ENCODE measurements at regions not wholly inside any gene's neighbourhood (a gene's known extent, or its start where the extent isn't known, plus 50 kb on each side); places are given as distances from the start of the nearest gene placed in this dataset.
"Not testable (repeated sequence)": the region's sequence is repeated elsewhere in the genome, so short reads cannot be mapped to it uniquely, and the experiment has no call there.

DNA sequence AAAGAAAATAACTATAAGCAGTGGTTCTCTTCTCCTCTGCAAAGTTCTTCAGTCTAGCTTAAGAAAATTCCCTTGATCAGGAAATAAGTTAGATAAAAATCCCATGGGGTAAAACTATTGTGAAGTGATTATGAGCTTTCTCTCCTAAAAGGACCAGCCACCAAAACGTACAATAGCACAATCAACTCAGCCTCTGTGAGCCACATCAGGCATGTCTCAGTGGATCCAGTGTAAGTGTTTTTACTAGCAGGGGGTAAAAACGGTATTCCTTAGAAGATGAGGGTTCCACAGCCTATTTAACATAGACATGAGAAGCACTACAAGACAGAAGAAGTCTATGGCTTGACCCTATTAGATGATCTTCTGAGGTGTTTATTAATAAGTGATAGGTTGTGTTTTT is 503.2 kb downstream of the PIK3C3 start:
- intact Hi-C loops (cut with micrococcal nuclease): no loop called here

DNA sequence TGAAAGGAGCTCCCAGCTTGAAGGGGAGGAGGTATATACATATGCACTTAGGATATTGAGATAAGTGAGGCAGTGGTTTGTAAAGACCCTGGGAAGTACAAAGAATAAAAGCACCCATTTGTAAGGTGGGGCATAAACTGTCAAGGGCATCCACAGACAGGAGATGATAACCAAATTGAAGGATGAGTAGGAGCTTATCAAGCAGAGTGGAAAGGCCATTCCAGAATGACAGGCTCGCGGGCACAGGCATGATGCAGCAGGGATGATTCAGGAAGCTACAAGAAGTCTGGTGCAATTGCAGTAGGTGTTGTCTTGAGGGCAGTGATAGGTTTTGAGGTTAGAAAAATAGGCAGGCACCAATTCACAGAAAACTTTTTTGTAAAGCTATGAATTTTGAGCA is 504.8 kb downstream of the PIK3C3 start:
- intact Hi-C loops (cut with micrococcal nuclease): no loop called here

DNA sequence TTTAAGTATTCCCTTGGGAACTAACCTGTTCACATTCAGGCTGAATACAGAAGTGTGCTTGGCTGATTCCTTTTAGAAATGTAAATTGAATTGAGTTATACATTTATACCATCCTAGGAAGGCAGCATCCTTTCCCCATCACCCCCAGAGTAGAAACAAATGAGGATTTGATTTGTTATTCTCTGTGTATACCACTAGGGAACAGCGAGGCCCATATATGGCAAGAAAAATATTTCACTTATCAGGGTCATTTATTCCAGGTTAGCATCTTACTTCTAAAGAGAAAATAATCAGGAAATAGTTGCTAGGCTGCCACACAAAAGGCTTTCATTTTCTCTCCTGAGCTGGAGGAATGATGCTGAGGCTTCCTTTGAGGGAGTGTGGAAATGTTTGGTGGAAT is 516.9 kb downstream of the PIK3C3 start:
- intact Hi-C loops (cut with micrococcal nuclease): no loop called here

DNA sequence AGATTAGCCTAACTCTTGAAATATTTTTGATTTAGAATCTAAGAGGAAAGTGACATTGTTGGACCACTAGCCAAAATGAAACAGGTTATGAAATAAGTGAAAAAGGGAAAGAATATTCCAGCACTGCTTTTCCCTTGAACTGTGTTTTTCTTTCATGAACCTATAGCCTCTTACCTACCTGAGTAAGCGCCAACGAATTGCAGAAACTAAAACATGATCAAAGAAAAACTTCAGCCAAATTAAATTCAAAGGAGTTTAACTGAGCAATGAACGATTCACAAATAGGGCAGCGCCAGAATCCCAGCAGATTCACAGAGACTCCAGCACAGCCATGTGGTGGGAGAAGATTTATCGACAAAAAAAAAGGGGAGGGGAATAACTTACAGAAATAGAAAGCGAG is 518.6 kb downstream of the PIK3C3 start:
- intact Hi-C loops (cut with micrococcal nuclease): no loop called here

DNA sequence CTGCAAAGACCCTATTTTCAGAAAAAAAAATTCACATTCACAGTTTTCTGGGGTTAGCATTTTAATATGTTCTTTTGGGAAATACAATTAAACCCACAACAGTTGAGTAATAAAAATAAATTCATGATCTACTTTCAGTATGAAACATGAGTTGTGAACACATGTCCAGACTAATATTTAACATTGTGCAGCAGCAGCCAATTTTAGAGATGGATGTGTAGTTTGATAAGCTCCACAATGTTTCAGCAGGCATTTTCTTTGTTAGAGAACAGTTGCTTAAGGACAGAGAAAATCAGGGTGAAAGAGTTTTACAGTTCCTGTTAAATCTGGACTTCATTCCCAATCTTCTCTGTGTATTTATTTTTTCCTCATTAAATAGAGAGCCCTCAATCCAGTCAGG is 519.5 kb downstream of the PIK3C3 start:
- intact Hi-C loops (cut with micrococcal nuclease): no loop called here

DNA sequence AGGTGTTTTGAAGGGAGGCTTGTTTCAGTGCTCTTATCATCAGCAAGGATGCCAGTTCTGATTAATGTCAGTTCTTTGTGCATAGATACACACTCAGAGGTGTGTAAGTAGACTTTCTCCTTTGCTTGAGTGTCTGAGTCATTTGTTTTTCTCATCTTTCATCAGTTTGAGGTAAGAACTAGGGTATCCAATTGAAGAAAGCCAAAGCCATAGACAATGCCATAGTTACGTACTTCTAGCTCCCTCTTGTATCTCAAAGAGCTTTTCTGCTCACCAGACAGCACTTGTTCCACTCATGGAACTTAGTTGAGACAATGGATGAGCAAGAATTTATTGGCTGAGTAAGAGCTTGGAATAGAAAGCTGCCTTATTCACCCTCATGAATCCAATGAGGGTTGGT is 520.1 kb downstream of the PIK3C3 start:
- intact Hi-C loops (cut with micrococcal nuclease): no loop called here

DNA sequence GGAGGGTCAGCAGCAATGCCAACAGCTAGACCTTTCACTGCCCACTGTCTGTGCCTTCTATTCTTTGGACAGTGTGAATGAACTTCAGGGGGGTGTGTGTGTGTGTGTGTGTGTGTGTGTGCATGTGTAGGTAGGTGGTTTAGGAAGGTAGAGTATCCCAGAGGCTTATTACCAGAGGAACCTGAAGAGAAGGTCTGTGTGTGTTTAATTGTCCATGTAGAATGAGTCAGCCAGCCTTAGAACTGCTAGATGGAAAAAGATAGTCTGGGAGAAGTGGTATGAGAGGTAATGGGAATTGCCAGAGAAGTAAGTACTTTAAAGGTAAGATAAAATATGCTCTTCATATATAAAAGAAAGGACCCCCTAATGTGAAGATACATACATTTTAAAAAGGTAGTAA is 522.2 kb downstream of the PIK3C3 start:
- intact Hi-C loops (cut with micrococcal nuclease): no loop called here

DNA sequence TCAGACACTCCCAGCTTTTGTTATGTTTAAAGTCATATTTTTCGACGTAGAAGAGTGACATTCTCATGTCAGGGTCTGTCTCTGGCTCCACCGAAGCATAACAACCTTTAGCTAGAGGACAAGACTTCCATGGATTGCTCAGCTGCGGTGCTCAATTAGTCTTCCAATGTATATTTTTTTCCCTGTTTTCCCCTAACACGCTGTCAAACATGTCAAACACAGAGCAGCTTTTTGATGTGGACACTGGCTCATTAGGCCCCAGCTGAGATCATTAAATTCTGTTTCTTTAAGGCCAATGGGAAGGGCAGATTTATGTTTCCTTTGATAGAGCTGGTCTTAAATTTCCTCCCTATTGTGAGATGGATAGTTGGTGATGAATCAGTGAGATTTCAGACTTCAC is 525.4 kb downstream of the PIK3C3 start:
- intact Hi-C loops (cut with micrococcal nuclease): no loop called here

DNA sequence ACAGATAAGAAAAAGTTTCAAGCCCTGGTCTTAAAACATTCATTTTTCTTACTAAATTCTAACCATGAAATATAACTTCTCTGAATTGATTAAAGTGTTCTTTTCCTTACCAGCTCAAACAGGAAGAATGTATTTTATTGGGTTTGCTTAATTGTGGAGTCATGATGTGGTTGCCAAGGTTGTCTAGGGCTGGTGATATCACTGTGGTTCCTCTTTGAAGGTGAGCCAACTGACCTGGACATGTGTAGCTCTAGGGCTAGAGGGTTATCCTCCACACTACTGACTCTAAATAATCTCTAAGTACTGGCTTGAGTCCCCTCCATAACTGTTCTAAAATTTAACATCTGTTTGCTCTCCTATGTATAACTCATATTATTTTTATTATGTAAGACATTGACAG is 529.6 kb downstream of the PIK3C3 start:
- intact Hi-C loops (cut with micrococcal nuclease): no loop called here

DNA sequence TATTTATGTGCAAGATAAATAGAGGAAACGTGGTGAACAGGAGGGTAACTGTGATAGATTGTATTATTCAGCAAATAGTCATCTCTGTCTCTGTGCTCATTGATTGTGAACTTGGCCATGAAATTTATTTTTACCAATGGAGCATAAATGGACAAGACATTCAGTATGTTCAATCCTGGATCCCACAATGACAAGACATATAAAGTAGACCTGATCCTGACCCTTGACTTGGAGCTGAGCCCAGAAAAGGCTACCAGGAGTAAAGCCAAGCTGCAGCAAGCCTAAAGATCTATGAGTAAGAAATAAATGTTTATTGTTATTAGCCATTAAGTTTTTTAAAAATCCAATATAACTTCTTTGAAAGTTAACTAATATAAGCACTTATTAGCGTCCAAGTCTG is 531.2 kb downstream of the PIK3C3 start:
- intact Hi-C loops (cut with micrococcal nuclease): no loop called here

DNA sequence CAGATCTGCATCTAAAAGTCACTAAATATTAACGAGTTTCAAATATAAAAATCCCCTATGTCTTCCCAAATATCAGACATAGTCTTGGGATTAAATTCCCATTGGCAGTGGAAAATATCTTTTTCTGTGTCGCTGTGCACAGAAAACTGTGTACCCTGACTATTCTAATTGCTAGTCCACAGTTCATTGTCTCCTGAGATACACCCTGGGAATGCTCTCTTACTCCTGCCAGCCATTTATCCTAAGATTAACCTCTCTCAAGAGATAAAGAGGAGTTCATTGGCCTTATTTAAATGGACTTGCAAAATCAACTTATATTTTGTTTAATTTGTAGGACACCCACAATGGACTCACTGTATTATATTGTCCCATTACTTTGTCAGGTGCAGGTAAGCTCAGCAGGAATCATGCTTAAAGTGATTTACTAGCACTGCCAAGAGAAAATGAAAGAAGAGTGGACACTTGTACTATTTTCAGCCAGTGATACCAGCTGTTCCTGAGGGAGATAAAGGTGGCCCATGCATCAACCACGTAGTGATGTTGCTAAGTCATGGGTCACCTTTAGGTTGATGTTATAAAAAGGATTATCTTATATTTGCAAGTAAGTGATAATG is 553.8 kb downstream of the PIK3C3 start:
- intact Hi-C loops (cut with micrococcal nuclease): no loop called here

DNA sequence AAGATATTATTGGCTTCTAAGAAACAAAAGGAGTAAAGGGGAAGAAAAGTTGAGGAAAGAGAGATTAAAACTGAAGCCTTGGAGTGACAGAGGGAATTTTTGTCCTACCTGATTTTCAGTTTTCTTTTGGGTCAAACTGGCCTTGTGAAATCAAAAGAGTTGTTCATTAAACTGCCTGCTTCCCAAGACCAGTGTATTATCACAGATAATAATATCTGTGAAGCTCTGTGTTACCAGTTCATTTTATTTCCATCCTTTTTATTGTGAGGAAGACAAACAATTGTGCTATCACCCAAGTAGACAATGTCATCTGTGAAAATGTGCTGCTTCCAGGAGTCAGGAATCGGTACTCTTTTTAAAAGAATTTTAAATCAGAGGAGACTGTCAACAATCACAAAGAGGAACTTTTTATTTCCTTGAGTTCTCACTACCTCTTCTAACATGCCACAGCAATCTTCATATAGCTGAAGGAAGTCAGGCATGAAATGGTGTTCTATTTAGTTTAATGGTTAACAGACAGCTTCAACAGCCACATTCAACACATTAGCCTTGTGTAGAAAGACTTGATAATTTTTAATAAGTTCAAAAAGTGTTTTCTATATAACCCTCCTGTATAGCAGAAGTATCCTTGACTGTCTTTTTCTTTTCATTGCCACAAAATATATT is 554.8 kb downstream of the PIK3C3 start:
- intact Hi-C loops (cut with micrococcal nuclease): no loop called here

DNA sequence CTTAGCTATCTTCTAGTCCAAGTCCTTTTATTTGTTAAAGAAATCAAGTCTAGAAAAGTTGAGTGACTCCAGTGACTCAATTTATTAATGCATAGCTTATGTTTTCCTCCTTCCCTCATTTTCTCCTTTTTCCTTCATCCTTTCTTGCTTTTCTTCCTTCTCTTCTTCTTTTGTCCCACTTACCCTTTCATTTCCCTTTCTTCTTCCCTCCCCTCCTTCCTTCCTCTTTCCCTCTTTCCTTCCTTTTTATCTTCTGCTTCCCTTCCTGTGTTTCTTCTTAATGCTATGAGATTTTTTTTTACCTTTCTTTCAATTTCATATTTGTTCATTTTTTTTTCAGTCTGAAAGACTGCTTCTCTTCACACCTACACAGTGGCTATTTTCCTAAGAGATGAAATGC is 555.5 kb downstream of the PIK3C3 start:
- intact Hi-C loops (cut with micrococcal nuclease): no loop called here

DNA sequence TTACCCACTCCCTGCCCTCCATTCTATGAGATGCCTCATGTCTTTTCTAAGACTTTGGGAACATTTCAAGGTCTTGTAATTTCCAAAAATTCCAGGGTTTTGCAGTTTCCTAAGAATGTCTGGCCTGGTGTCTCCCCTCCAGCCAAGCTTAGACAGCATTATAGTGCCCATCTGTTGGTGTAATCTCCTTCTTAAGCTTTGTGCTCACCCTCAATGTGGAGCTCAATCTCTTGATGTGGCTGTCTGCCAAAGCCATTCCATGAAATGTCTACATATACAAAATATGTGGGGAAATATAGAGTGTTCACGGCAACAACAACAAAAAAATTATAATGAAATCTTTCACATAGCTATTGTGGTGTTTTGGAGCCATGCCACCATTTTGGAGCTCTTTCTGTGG is 558.4 kb downstream of the PIK3C3 start:
- intact Hi-C loops (cut with micrococcal nuclease): no loop called here

DNA sequence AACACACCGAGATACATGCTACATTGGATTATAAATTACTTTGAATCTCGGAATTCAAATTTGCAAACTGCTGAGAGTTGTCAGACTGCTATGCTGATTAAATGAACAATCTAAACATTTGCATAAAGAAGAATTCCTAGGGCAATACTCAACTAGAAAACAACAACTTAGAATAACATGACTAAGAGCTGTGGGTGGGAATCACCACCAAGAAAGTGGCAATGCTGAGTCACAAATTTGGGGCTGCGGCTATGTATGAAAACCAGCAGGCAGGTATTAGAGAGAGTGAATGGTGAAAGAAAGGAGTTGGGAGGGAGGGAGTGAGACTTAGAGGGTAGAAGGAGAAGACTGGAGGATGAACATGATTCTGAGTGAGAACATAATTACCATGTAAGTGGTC is 559.5 kb downstream of the PIK3C3 start:
- intact Hi-C loops (cut with micrococcal nuclease): no loop called here

DNA sequence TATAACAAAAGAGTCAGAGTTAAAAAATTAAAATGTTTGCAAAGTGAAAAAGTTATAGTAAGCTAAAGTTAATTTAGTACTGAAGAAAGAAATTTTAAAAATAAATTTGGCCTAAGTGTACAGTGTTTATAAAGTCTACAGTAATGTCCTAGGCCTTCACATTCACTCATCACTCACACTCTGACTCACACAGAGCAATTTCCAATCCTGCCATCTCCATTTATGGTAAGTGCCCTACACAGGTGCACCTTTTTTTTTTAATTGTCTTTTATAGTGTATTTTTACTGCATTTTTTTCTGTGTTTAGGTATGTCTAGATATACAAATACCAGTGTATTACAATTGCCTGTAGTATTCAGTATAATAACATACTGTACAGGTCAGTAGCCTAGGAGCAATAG is 562.9 kb downstream of the PIK3C3 start:
- intact Hi-C loops (cut with micrococcal nuclease): no loop called here

DNA sequence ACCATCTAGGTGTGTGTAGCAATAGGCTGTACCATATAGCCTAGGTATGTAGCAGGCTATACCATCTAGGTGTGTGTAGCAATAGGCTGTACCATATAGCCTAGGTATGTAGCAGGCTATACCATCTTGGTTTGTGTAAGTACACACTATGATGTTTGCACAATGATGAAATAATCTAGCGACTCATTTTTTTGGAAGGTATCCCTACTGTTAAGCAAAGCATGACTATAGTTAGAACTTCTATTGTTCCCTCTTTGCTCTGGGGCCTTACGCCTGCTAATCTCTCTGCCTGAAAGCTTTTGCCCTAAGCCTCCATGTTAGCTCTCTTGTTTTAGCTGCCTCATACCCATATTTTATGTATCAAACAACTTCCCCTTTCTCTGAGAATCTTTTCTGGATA is 563.3 kb downstream of the PIK3C3 start:
- intact Hi-C loops (cut with micrococcal nuclease): not testable (repeated sequence)

DNA sequence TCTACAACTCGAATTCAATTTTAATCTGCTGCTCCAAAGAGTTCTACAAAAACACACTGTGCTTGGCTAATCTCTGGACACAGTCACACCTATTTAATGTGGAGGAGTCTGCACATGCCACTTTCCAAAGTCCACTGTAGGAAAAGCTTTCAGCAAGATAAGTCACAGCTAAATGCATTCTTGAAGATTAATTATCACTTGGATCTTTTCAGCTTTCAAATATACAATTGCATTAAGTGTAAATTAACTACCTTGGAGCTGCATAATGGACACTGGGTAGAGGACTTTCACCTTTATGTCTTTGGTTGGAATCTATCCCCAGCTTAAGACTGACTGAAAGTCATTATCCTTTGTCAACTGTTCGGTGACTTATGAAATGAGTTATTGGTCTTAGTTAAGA is 565.1 kb downstream of the PIK3C3 start:
- intact Hi-C loops (cut with micrococcal nuclease): no loop called here

DNA sequence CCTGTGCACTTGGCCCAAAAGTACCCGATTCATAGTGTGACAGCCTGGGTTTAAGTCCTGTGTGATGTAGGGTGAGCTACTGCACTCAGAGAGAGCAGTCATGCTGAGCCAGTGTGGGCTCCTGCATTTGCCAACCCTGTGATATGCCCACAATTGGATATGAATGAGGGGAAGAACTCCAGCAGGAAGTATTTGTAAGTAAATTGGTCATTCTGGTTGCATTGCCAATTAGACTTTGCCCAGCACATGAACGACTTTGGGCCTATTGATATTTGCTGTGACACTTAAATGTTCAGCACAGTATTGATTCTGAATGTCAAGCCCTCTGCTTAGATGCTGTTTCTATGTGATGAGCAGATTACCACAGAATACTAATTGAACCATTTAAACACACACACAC is 570.9 kb downstream of the PIK3C3 start:
- intact Hi-C loops (cut with micrococcal nuclease): no loop called here

DNA sequence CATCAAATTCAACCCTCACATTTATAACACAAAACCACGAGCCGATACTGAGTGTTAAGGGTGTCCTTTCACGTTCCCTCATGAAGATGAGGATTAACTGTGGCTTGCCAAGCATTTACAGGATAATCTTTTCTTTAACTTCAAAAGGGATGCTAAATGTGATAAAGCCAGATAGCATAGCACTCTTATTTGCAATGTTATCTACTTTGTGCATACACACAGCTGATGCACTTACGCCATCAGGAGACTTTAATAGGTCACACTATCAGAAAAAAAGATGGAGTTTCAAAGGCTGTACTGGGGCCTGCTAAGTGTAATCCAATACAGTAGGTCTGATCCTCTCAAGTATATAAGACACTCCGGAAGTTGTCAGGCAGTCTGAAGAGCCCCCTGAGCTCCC is 572.7 kb downstream of the PIK3C3 start:
- intact Hi-C loops (cut with micrococcal nuclease): no loop called here

DNA sequence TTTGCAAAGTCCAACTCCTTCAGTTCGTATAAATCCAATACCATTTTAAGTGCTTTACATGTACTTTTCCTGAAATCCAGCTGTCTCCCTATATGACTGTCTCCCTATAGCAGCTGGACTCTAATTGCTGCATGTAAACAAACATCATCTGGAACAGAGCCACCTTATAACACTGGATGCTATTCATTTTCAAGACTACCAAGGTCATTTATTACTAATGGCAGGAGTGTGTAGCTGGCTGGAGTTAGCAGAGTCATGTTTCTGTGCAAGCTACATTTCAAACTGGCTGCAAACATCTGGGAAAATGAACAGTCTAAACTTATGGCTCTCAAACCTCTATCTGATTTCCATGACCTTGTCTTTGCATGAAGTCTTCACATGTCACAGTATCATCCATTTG is 575.2 kb downstream of the PIK3C3 start:
- intact Hi-C loops (cut with micrococcal nuclease): no loop called here

DNA sequence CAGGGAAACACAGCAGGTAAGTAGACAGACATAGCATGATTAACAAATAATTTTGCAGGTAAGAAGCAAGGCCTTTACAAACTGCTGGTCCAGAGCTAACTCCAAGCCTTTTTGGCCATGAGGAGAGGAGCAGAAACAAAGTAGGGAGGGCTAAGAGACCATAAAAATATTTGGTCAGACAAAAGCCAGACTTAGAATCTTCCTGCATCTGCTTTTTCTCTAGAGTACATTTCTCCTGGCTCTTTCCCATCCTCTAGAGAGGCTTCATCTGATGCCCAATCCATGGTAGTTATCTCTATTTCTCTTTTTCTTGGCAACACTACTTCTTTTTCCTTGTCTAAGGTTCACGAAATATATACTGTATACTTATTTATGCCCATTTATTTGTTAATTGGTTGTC is 577.1 kb downstream of the PIK3C3 start:
- intact Hi-C loops (cut with micrococcal nuclease): no loop called here

DNA sequence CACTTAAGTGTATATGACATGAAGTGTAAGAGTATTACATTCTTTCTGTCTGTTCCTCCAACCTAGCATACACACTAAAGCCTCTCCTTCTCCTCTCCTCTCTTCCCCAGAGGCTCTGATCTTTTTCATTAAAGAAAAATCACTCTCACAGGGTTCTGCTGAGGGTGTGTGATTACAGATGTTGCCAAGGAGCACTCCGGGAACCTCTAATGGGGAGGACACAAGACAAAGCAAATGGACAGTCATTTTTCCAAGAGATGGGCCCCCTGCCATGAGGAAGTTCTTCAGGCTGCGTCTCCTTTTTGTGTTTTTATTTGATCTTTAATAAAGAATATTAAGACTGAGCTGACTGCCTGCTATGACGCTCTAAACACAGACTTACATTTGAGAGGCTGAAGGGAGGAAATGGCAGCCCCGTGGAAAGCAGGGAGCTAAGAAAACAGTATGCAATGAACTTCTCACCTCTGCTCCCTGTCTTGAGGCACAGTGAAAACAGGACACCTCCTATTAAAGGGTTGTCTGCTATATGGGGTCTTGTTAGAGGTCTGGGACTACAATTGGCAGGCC is 578.1 kb downstream of the PIK3C3 start:
- intact Hi-C loops (cut with micrococcal nuclease): no loop called here

Data from T-helper 1 cell treated with Interleukin-12 subunit alpha and Interleukin-12 subunit beta and Interleukin-4 antibody, amounts not matched to agents 30 ng/mL and 1 ng/mL, for 36 hours (primary cell).